ENCODE measurements at regions not wholly inside any gene's neighbourhood (a gene's known extent, or its start where the extent isn't known, plus 50 kb on each side); places are given as distances from the start of the nearest gene placed in this dataset.

DNA sequence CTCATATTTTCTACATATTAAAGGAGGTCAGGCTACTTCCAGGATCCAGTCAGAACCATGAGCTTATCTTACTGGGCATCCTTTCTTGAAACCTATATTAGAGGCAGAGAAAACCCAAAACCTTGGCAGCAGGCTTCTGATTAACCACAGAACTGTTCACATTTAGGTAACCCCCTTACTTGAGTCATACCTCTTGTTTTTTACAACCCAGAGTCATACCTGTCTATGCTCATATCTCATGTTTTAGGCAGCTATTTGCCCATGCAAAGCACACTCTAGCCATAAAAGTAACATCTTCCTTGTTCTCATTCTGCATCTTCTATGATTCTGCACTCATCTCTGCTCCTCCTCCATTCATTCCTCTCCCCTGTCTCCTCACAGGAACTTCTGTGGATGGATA, 138.0 kb upstream of the SMIM31 start:
- TF ChIP-seq, protein P1, sequence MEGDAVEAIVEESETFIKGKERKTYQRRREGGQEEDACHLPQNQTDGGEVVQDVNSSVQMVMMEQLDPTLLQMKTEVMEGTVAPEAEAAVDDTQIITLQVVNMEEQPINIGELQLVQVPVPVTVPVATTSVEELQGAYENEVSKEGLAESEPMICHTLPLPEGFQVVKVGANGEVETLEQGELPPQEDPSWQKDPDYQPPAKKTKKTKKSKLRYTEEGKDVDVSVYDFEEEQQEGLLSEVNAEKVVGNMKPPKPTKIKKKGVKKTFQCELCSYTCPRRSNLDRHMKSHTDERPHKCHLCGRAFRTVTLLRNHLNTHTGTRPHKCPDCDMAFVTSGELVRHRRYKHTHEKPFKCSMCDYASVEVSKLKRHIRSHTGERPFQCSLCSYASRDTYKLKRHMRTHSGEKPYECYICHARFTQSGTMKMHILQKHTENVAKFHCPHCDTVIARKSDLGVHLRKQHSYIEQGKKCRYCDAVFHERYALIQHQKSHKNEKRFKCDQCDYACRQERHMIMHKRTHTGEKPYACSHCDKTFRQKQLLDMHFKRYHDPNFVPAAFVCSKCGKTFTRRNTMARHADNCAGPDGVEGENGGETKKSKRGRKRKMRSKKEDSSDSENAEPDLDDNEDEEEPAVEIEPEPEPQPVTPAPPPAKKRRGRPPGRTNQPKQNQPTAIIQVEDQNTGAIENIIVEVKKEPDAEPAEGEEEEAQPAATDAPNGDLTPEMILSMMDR (IDR thresholded peaks at IDR 0.05), result no peak
- no peak for TF ChIP-seq ZFX (IDR thresholded peaks at IDR 0.05; ENCODE audit: borderline replicate concordance)

Measured in 22Rv1 (cell line).